Mesodermal cell (in vitro differentiated cells): ENCODE measurements at regions not wholly inside any gene's neighbourhood (a gene's known extent, or its start where the extent isn't known, plus 50 kb on each side); places are given as distances from the start of the nearest gene placed in this dataset.
A peak's percentile ranks its signal among the peaks of the same experiment; 100 is the strongest.

Source experiments
- H3K27ac ChIP-seq: 2 replicates; pipeline ENCODE4 v1.7.0; 2013; ENCODE audit warnings: mild to moderate bottlenecking, low read depth, low read length, moderate library complexity; ENCODE audit not compliant: severe bottlenecking
- H3K36me3 ChIP-seq: 2 replicates; pipeline ENCODE4 v1.7.1; 2013; ENCODE audit warnings: mild to moderate bottlenecking, low read length, moderate library complexity; ENCODE audit not compliant: control insufficient read depth, insufficient read depth
- H3K4me1 ChIP-seq: one replicate; pipeline ENCODE4 v1.7.1; 2013; ENCODE audit warnings: mild to moderate bottlenecking, low read length; ENCODE audit not compliant: insufficient read depth, control insufficient read depth, poor library complexity, severe bottlenecking
- H3K4me3 ChIP-seq: 2 replicates; pipeline ENCODE4 v1.7.0; 2013; ENCODE audit warnings: low read length, control low read depth, mild to moderate bottlenecking; ENCODE audit not compliant: insufficient read depth, poor library complexity, severe bottlenecking; ENCODE audit errors: extremely low read depth
- H3K9me3 ChIP-seq: 2 replicates; pipeline ENCODE4 v1.7.1; 2013; ENCODE audit warnings: mild to moderate bottlenecking, low read length, moderate library complexity; ENCODE audit not compliant: control insufficient read depth
- WGBS, 2 experiments: methylation state at CpG; one replicate each; pipeline ENCODE4 v1.1.5; 2013; ENCODE audit warnings: missing lambda C conversion rate in 2 of 2; ENCODE audit not compliant: insufficient coverage in 2 of 2; 5-methylcytosine and 5-hydroxymethylcytosine counted together

- WGBS, 2 experiments = 63 to 68% methylated on average over 7 to 8 of the region's 10 CpGs
- H3K27ac ChIP-seq = no peak overlapping the region
- no peaks in the 10 kb centered on the region for H3K9me3 ChIP-seq
- no peak overlapping the region for H3K4me3 ChIP-seq
- H3K4me1 ChIP-seq = peaks cover 8% of the 10 kb centered on the region
- no peaks in the 10 kb centered on the region for H3K36me3 ChIP-seq
Observed at GRCh38 chr15:29631076-29632070, 190.9 kb downstream of the TJP1 start.

GRCh38 chr15:29624271-29624670, 198.0 kb downstream of the TJP1 start:
- WGBS, 2 experiments = no CpG with 5 or more reads among the region's 8 CpGs
- no peak overlapping the region for H3K27ac ChIP-seq
- H3K9me3 ChIP-seq = no peaks in the 10 kb centered on the region
- no peaks in the 10 kb centered on the region for H3K36me3 ChIP-seq
- H3K4me1 ChIP-seq = no peaks in the 10 kb centered on the region
- no peak overlapping the region for H3K4me3 ChIP-seq

GRCh38 chr15:29623116-29623639, 199.1 kb downstream of the TJP1 start:
- no peaks in the 10 kb centered on the region for H3K9me3 ChIP-seq
- WGBS, 2 experiments = 82 to 87% methylated on average over 6 of the region's 6 CpGs
- H3K4me3 ChIP-seq = no peak overlapping the region
- H3K27ac ChIP-seq = no peak overlapping the region
- no peaks in the 10 kb centered on the region for H3K4me1 ChIP-seq
- no peaks in the 10 kb centered on the region for H3K36me3 ChIP-seq

GRCh38 chr15:29622637-29623036, 199.6 kb downstream of the TJP1 start:
- no peaks in the 10 kb centered on the region for H3K9me3 ChIP-seq
- H3K4me3 ChIP-seq = no peak overlapping the region
- H3K4me1 ChIP-seq = no peaks in the 10 kb centered on the region
- no peaks in the 10 kb centered on the region for H3K36me3 ChIP-seq
- no peak overlapping the region for H3K27ac ChIP-seq
- 93 to 96% methylated on average over 4 to 5 of the region's 7 CpGs for WGBS, 2 experiments

GRCh38 chr15:29621616-29622015, 200.7 kb downstream of the TJP1 start:
- Histone ChIP-seq H3K4me1 (no peaks in the 10 kb centered on the region), H3K27ac (no peak overlapping the region), H3K36me3 (no peaks in the 10 kb centered on the region), H3K9me3 (no peaks in the 10 kb centered on the region), H3K4me3 (no peak overlapping the region)
- WGBS, 2 experiments = 100% methylated on average over 1 of the region's 5 CpGs; no CpG with 5 or more reads in 1 of the 2 experiments

- H3K27ac ChIP-seq = no peak overlapping the region
- peaks cover 13% of the 10 kb centered on the region for H3K4me1 ChIP-seq
- H3K36me3 ChIP-seq = no peaks in the 10 kb centered on the region
- H3K4me3 ChIP-seq = no peak overlapping the region
- no peaks in the 10 kb centered on the region for H3K9me3 ChIP-seq
- WGBS, 2 experiments = 89 to 97% methylated on average over 2 of the region's 2 CpGs
Observed at GRCh38 chr15:29618586-29618985, 203.7 kb downstream of the TJP1 start.

- Histone ChIP-seq H3K36me3 (no peaks in the 10 kb centered on the region), H3K4me3 (no peak overlapping the region), H3K9me3 (no peaks in the 10 kb centered on the region), H3K4me1 (peaks cover 32% of the 10 kb centered on the region), H3K27ac (no peak overlapping the region)
Observed at GRCh38 chr15:29616512-29616911, 205.8 kb downstream of the TJP1 start.

- peaks cover 38% of the 10 kb centered on the region for H3K4me1 ChIP-seq
- no peaks in the 10 kb centered on the region for H3K9me3 ChIP-seq
- 95 to 98% methylated on average over 4 of the region's 4 CpGs for WGBS, 2 experiments
- no peak overlapping the region for H3K4me3 ChIP-seq
- no peaks in the 10 kb centered on the region for H3K36me3 ChIP-seq
- no peak overlapping the region for H3K27ac ChIP-seq
Observed at GRCh38 chr15:29615791-29616190, 206.5 kb downstream of the TJP1 start.

- H3K36me3 ChIP-seq = no peaks in the 10 kb centered on the region
- H3K27ac ChIP-seq = no peak overlapping the region
- WGBS, 2 experiments = 83 to 96% methylated on average over 16 of the region's 16 CpGs
- H3K9me3 ChIP-seq = no peaks in the 10 kb centered on the region
- H3K4me1 ChIP-seq = peaks cover 38% of the 10 kb centered on the region
- H3K4me3 ChIP-seq = no peak overlapping the region
Observed at GRCh38 chr15:29613951-29614382, 208.3 kb downstream of the TJP1 start.

- Histone ChIP-seq H3K9me3 (no peaks in the 10 kb centered on the region), H3K36me3 (no peaks in the 10 kb centered on the region), H3K4me3 (no peak overlapping the region), H3K27ac (peak overlapping the region; percentile 97), H3K4me1 (peaks cover 38% of the 10 kb centered on the region)
- WGBS, 2 experiments = 59 to 74% methylated on average over 5 of the region's 5 CpGs
Observed at GRCh38 chr15:29612701-29613100, 209.6 kb downstream of the TJP1 start.

GRCh38 chr15:29612096-29612495, 210.2 kb downstream of the TJP1 start:
- H3K4me3 ChIP-seq = no peak overlapping the region
- peaks cover 38% of the 10 kb centered on the region for H3K4me1 ChIP-seq
- no peaks in the 10 kb centered on the region for H3K36me3 ChIP-seq
- no peaks in the 10 kb centered on the region for H3K9me3 ChIP-seq
- 55 to 65% methylated on average over 1 to 3 of the region's 6 CpGs for WGBS, 2 experiments
- H3K27ac ChIP-seq = peak overlapping the region; percentile 97
